H1 (cell line): ENCODE measurements at regions not wholly inside any gene's neighbourhood (a gene's known extent, or its start where the extent isn't known, plus 50 kb on each side); places are given as distances from the start of the nearest gene placed in this dataset.

Experiments
- CTCF ChIA-PET: fragments of 300-600 bp; sonication (Branson Sonifier 250); formaldehyde crosslinking; loops from one replicate; lab custom pipeline; 2021; ENCODE audit not compliant: partially characterized antibody; lab: Charles Lee
- POLR2A ChIA-PET: fragments of 300-600 bp; sonication (Branson Sonifier 250); formaldehyde crosslinking; loops from one replicate; lab custom pipeline; 2021; ENCODE audit warnings: inconsistent platforms; ENCODE audit not compliant: partially characterized antibody; lab: Charles Lee
- DNase-seq, 2 experiments: peaks; one replicate each; pipeline versions ENCODE4 v3.0.0 to v3.0.0-alpha.2; 2010 to 2022; ENCODE audit warnings: low spot score in 2 of 2, low read depth in 1 of 2, mixed read lengths in 1 of 2
- FAIRE-seq: peaks from 2 replicates; lab custom pipeline; 2011; peaks lifted over from hg19 to GRCh38; lab: Jason Lieb, UNC
- H2AFZ ChIP-seq: 2 replicates; pipeline ENCODE4 v1.8.1; 2012; ENCODE audit warnings: low read length, inconsistent platforms
- H2AK5ac ChIP-seq: 2 replicates; pipeline ENCODE4 v1.6.1; 2013; ENCODE audit warnings: low read depth, low read length
- H2BK120ac ChIP-seq: replicated peaks from 2 replicates; pipeline ENCODE3; 2013; ENCODE audit warnings: low read depth, low read length, inconsistent platforms
- H2BK12ac ChIP-seq: 2 replicates; pipeline ENCODE4 v1.6.1; 2013; ENCODE audit warnings: low read depth, low read length
- H2BK15ac ChIP-seq: 2 replicates; pipeline ENCODE4 v1.6.1; 2013; ENCODE audit warnings: low read length
- H2BK20ac ChIP-seq: 2 replicates; pipeline ENCODE4 v1.6.1; 2013; ENCODE audit warnings: low read length
- H2BK5ac ChIP-seq: 2 replicates; pipeline ENCODE4 v1.6.1; 2013; ENCODE audit warnings: low read depth, low read length
- H3K14ac ChIP-seq: 2 replicates; pipeline ENCODE4 v1.6.1; 2013; ENCODE audit warnings: inconsistent platforms; ENCODE audit not compliant: insufficient read length
- H3K18ac ChIP-seq: 2 replicates; pipeline ENCODE4 v1.6.1; 2013; ENCODE audit warnings: low read length; ENCODE audit errors: extremely low read depth
- H3K23ac ChIP-seq: 2 replicates; pipeline ENCODE4 v1.6.1; 2013; ENCODE audit warnings: inconsistent platforms; ENCODE audit not compliant: insufficient read length
- H3K23me2 ChIP-seq: 2 replicates; pipeline ENCODE4 v1.6.1; 2013; ENCODE audit warnings: low read depth, low read length
- H3K27ac ChIP-seq: 2 replicates; pipeline ENCODE4 v1.6.1; 2011; ENCODE audit warnings: low read depth, low read length, inconsistent platforms
- H3K27me3 ChIP-seq, 4 experiments: replicated peaks in 1 of 4; 1 replicate in 1 of 4; 2 replicates in 3 of 4; pipeline versions ENCODE4 v1.6.1 to v1.8.1; 2011 to 2013; ENCODE audit warnings: low read length in 3 of 4, mild to moderate bottlenecking in 3 of 4, inconsistent platforms in 2 of 4, mixed read lengths in 2 of 4, moderate library complexity in 1 of 4; ENCODE audit not compliant: control insufficient read depth in 3 of 4, insufficient read depth in 3 of 4; ENCODE audit errors: extremely low read depth in 1 of 4
- H3K36me3 ChIP-seq, 4 experiments: 2 replicates each; pipeline versions ENCODE4 v1.6.1 to v1.8.1; 2011 to 2013; ENCODE audit warnings: mild to moderate bottlenecking in 4 of 4, low read length in 3 of 4, moderate library complexity in 2 of 4, control low read depth in 1 of 4, inconsistent platforms in 1 of 4; ENCODE audit not compliant: insufficient read depth in 4 of 4, control insufficient read depth in 2 of 4
- H3K4ac ChIP-seq: replicated peaks from 2 replicates; pipeline ENCODE3; 2013; ENCODE audit warnings: low read length, low read depth, mixed read lengths, inconsistent platforms; ENCODE audit not compliant: insufficient read length
- H3K4me1 ChIP-seq, 4 experiments: replicated peaks in 1 of 4; 1 replicate in 1 of 4; 2 replicates in 3 of 4; pipeline versions ENCODE4 v1.6.1 to v1.8.1; 2011 to 2013; ENCODE audit warnings: low read length in 3 of 4, inconsistent platforms in 2 of 4, mixed read lengths in 1 of 4; ENCODE audit not compliant: insufficient read depth in 4 of 4, control insufficient read depth in 3 of 4
- H3K4me2 ChIP-seq, 2 experiments: 2 replicates each; pipeline versions ENCODE4 v1.6.1 to v1.8.1; 2011 to 2013; ENCODE audit warnings: low read depth in 2 of 2, low read length in 2 of 2, control low read depth in 1 of 2, inconsistent platforms in 1 of 2, mild to moderate bottlenecking in 1 of 2; ENCODE audit not compliant: insufficient read depth in 1 of 2
- H3K4me3 ChIP-seq, 4 experiments: fragments of 200-600, 300-600 bp in 1 of 4; sonication (generic), shearing (Covaris generic), sonication (Bioruptor Twin) in 1 of 4; 2 replicates each; pipeline versions ENCODE4 v1.5.1 to v1.8.1; 2011 to 2016; ENCODE audit warnings: low read length in 4 of 4, low read depth in 3 of 4, control low read depth in 2 of 4, inconsistent platforms in 2 of 4, mild to moderate bottlenecking in 2 of 4, mixed read lengths in 1 of 4, moderate library complexity in 1 of 4; ENCODE audit not compliant: insufficient read depth in 2 of 4; ENCODE audit errors: extremely low read depth in 1 of 4
- H3K56ac ChIP-seq: replicated peaks from 2 replicates; pipeline ENCODE3; 2013; ENCODE audit warnings: low read depth, mild to moderate bottlenecking, mixed read lengths, low read length, inconsistent platforms; ENCODE audit not compliant: insufficient read length
- H3K79me1 ChIP-seq: 2 replicates; pipeline ENCODE4 v1.6.1; 2013; ENCODE audit warnings: low read depth, low read length, control low read depth
- H3K79me2 ChIP-seq, 2 experiments: 2 replicates each; pipeline versions ENCODE4 v1.6.1 to v1.8.1; 2012 to 2013; ENCODE audit warnings: low read length in 2 of 2, mild to moderate bottlenecking in 2 of 2, inconsistent platforms in 1 of 2; ENCODE audit not compliant: insufficient read depth in 2 of 2, control insufficient read depth in 1 of 2
- H3K9ac ChIP-seq, 4 experiments: replicated peaks in 1 of 4; 1 replicate in 1 of 4; 2 replicates in 3 of 4; pipeline versions ENCODE4 v1.6.1 to v1.8.1; 2011 to 2013; ENCODE audit warnings: low read depth in 3 of 4, low read length in 3 of 4, control low read depth in 2 of 4, mild to moderate bottlenecking in 2 of 4, moderate library complexity in 2 of 4, inconsistent platforms in 1 of 4; ENCODE audit errors: extremely low read depth in 1 of 4
- H3K9me3 ChIP-seq, 2 experiments: 2 replicates each; pipeline versions ENCODE4 v1.6.1 to v1.8.1; 2012 to 2013; ENCODE audit warnings: mild to moderate bottlenecking in 2 of 2, moderate library complexity in 2 of 2, control low read depth in 1 of 2, inconsistent platforms in 1 of 2, low read depth in 1 of 2, low read length in 1 of 2, mixed read lengths in 1 of 2; ENCODE audit not compliant: insufficient read depth in 2 of 2
- H4K20me1 ChIP-seq, 2 experiments: replicated peaks in 1 of 2; 2 replicates each; pipeline versions ENCODE3 to v1.8.1; 2011 to 2013; ENCODE audit warnings: inconsistent platforms in 2 of 2, low read length in 2 of 2, mild to moderate bottlenecking in 1 of 2; ENCODE audit not compliant: insufficient read depth in 2 of 2, control insufficient read depth in 1 of 2
- H4K5ac ChIP-seq: 2 replicates; pipeline ENCODE4 v1.6.1; 2013; ENCODE audit warnings: low read length, low read depth, mixed read lengths, inconsistent platforms; ENCODE audit not compliant: insufficient read length
- H4K8ac ChIP-seq: 2 replicates; pipeline ENCODE4 v1.8.0; 2013; ENCODE audit warnings: mild to moderate bottlenecking, moderate library complexity, low read length, inconsistent platforms; ENCODE audit not compliant: insufficient read depth; ENCODE audit errors: extremely low read depth
- H4K91ac ChIP-seq: replicated peaks from 2 replicates; pipeline ENCODE3; 2013; ENCODE audit warnings: low read length, mixed read lengths, inconsistent platforms; ENCODE audit not compliant: insufficient read length
- BRCA1 ChIP-seq: IDR thresholded peaks from 2 replicates; pipeline ENCODE4 v1.6.1; 2012; ENCODE audit warnings: low read depth, low read length, improper control_type of control experiment
- CHD1 ChIP-seq: IDR thresholded peaks from 2 replicates; pipeline ENCODE4 v1.6.1; 2012; ENCODE audit warnings: low read depth, low read length, improper control_type of control experiment
- CHD2 ChIP-seq: IDR thresholded peaks from 2 replicates; pipeline ENCODE4 v1.6.1; 2012; ENCODE audit warnings: low read length, improper control_type of control experiment
- CTCF ChIP-seq, 3 experiments: IDR thresholded peaks; 1 replicate in 2 of 3; 2 replicates in 1 of 3; pipeline versions ENCODE4 v1.5.1 to v1.6.1; 2011; ENCODE audit warnings: low read length in 3 of 3, mild to moderate bottlenecking in 3 of 3, inconsistent platforms in 2 of 3, low read depth in 1 of 3, moderate library complexity in 1 of 3; ENCODE audit not compliant: insufficient read depth in 1 of 3; ENCODE audit errors: control extremely low read depth in 1 of 3
- EGR1 ChIP-seq: IDR thresholded peaks from 2 replicates; pipeline ENCODE4 v1.6.1; 2011; ENCODE audit warnings: low read depth, low read length, borderline replicate concordance
- HDAC6 ChIP-seq: IDR thresholded peaks from one replicate; pipeline ENCODE4 v1.7.1; 2012; ENCODE audit warnings: low read depth, mild to moderate bottlenecking, inconsistent platforms, low read length, moderate library complexity
- KDM1A ChIP-seq: fragments of 200-600, 300-600 bp; sonication (generic); IDR thresholded peaks from 2 replicates; pipeline ENCODE4 v1.7.1; 2016; ENCODE audit warnings: mild to moderate bottlenecking, low read length, borderline replicate concordance
- KDM4A ChIP-seq: IDR thresholded peaks from one replicate; pipeline ENCODE4 v1.7.1; 2012; ENCODE audit warnings: low read depth, mild to moderate bottlenecking, moderate library complexity, low read length, inconsistent platforms; ENCODE audit not compliant: severe bottlenecking
- NANOG ChIP-seq: IDR thresholded peaks from 2 replicates; pipeline ENCODE4 v1.6.1; 2011; ENCODE audit warnings: low read length, low read depth, mild to moderate bottlenecking, inconsistent platforms; ENCODE audit not compliant: insufficient read depth, poor library complexity, severe bottlenecking
- NRF1 ChIP-seq: IDR thresholded peaks from 2 replicates; pipeline ENCODE4 v1.6.1; 2011; ENCODE audit warnings: mild to moderate bottlenecking, low read depth, low read length, improper control_type of control experiment
- RNF2 ChIP-seq: fragments of 200-900, 300-1000 bp; sonication (generic); IDR thresholded peaks from 2 replicates; pipeline ENCODE4 v1.7.1; 2016; ENCODE audit warnings: borderline replicate concordance, low read depth, mild to moderate bottlenecking, antibody characterized with exemption, low read length; ENCODE audit not compliant: poor library complexity, severe bottlenecking; ENCODE audit errors: missing control alignments
- SIRT6 ChIP-seq: IDR thresholded peaks from one replicate; pipeline ENCODE4 v1.7.1; 2012; ENCODE audit warnings: low read length, inconsistent platforms
- SP4 ChIP-seq: IDR thresholded peaks from 2 replicates; pipeline ENCODE4 v1.6.1; 2012; ENCODE audit warnings: low read length, inconsistent platforms
- TEAD4 ChIP-seq: IDR thresholded peaks from 2 replicates; pipeline ENCODE4 v1.6.1; 2012; ENCODE audit warnings: low read depth, low read length, inconsistent platforms, mixed read lengths

- Histone ChIP-seq H3K27me3 (no peaks in the 10 kb centered on the region), H3K14ac (no peak overlapping the region), H3K27ac (no peak overlapping the region), H3K79me1 (no peaks in the 10 kb centered on the region), H3K23me2 (no peaks in the 10 kb centered on the region; the same call in 1 of the 2 replicates), H3K9ac (no peak overlapping the region), H3K23ac (no peak overlapping the region), H4K20me1 (no peaks in the 10 kb centered on the region), H3K4me3 (no peak overlapping the region), H2BK120ac (no peak overlapping the region), H2BK20ac (no peak overlapping the region), H3K4me2 (no peak overlapping the region), H2BK12ac (no peak overlapping the region), H3K36me3 (no peaks in the 10 kb centered on the region), H4K91ac (no peak overlapping the region), H3K18ac (no peak overlapping the region), H3K4me1 (peaks cover 0 to 14% (median 8%) of the 10 kb centered on the region in 4 experiments; a peak in 5 of 7 replicates), H2AK5ac (no peak overlapping the region), H2AFZ (no peak overlapping the region), H2BK5ac (no peak overlapping the region), H4K8ac (no peak overlapping the region), H2BK15ac (no peak overlapping the region), H3K79me2 (no peaks in the 10 kb centered on the region), H3K4ac (no peak overlapping the region), H3K56ac (no peak overlapping the region), H4K5ac (no peak overlapping the region), H3K9me3 (peaks cover 0 to 4% of the 10 kb centered on the region in 2 experiments; a peak in 1 of 4 replicates)
- ChIA-PET POLR2A (no interaction called here), CTCF (interaction anchor here (0.6 kb wide), 1 partner anchor 33 kb away, joined by 3 read pairs; no protein-coding TSS in a partner anchor)
- no peak for FAIRE-seq
- no peak for DNase-seq
- TF ChIP-seq NRF1 (no peak), BRCA1 (no peak), TEAD4 (no peak), CHD1 (no peak), KDM4A (no peak), SIRT6 (no peak), CTCF (IDR thresholded peaks at IDR 0.05; ENCODE audit: control extremely low read depth in 1 of 3, insufficient read depth in 1 of 3, low read depth in 1 of 3, low read length in 3 of 3) (no peak), SP4 (no peak), RNF2 (no peak), KDM1A (no peak), HDAC6 (no peak), EGR1 (no peak), NANOG (no peak), CHD2 (no peak)
These were observed 118.1 kb downstream of the CCDC34 start for GRCh38 chr11:27244900-27245299.
